GM21447 (cell line): ENCODE measurements at regions not wholly inside any gene's neighbourhood (a gene's known extent, or its start where the extent isn't known, plus 50 kb on each side); places are given as distances from the start of the nearest gene placed in this dataset.

Experiments used
- ATAC-seq: cut with Tn5 transposase; IDR thresholded peaks from one replicate; pipeline ENCODE4 v1.9.1; 2021; ENCODE audit not compliant: unreplicated experiment

DNA sequence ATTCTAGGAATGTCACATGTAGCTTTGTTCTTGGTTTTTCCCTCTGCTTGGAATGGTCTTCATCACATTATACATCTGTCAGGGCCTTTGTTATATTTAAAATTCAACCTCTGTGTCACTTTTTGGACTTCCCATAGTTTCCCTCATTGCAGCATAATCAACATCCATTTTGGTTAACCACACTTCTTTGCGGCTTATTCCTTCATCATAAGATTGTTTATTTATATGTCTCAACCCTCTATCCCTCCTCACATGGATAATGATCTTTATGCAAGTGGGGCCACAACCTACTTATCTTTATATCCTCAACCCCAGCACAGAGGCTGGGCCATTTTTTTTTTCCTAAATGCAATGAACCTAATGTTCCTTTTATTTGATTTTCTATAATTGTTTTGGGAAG is 260.0 kb upstream of the THBS1 start:
- no peak for ATAC-seq

DNA sequence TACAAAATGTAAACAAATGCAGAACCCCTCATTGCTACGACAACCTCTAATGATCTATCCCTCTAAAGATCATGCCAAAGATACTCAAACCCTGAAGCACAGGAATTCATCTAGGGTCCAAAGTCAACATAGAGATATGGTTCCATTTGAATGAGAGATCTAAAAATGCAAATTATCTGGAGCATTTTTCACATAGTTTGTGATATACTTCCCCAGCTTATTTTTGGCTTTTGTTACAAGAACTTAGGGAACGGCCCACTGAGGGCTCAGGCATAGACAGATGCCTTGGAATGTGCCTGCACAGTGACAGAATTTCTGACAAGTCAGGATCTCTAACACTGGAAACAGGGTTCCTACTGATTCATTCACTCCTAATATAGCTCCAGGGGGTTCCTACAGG is 258.9 kb upstream of the THBS1 start:
- ATAC-seq: no peak

DNA sequence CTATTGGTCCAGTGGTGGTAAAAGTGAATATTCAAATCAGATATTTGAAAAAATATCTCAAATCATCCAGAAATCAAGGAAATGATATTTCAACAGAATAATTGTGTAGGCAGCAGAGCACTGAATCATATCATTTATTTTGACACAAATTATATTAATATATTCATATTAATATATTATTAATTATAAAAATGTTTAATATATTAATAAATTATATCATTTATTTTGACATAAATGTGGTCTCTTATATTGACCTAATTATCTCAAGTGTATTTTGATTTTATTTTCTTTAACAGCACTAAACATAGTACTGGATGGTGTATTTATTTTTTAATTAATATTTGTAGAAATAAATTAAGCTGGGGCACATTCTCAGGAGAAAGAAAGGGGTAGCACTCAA is 257.7 kb upstream of the THBS1 start:
- no peak for ATAC-seq

DNA sequence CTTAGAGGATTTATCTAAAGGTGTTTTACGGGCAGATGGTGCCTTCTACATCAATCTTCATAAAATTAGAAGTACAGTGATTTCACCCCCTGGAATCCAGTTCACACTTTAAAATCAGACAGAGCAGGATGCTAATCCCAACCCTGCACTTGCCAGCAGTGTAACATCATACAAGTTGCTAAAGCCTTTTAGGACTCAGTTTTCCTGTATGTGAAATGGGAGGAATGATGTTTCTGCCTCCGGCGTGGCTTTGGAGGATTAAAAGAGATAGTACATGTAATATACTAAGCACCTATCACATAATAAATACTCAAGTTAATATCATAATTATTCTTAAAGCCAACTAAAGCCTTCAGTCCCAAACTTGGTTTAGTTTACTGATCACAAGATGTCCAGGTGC is 257.2 kb upstream of the THBS1 start:
- ATAC-seq: no peak

DNA sequence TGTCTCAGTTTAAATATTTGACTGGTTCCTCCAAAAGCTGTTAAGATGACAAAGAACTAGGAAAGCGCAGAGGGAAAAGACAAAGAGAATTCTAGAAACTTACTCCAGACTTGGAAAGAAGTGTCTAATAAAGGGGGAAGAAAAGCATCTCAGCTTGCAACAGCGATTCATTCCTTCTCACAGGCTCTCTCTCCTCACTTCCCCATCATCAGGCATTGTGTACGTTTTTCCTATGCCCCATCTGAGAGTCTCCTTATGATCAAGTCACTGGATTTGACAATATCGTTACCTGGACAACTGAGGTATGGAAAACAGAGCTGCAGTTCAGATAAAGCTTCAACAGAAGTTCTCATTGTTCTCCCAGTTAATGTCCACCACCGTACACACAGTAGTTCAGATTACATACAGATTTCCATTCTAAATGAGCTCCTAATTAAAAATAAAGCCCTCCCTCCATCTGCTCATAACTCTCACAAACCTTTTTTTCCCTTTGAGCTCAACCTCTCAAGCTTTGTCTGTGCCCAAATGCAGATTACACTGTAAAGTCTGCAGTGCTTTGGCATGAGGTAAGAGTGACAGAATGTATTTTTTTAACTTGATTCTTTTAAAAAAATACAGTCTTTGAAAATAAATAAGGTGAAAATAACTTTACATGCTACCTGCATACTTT is 254.4 kb upstream of the THBS1 start:
- no peak for ATAC-seq

DNA sequence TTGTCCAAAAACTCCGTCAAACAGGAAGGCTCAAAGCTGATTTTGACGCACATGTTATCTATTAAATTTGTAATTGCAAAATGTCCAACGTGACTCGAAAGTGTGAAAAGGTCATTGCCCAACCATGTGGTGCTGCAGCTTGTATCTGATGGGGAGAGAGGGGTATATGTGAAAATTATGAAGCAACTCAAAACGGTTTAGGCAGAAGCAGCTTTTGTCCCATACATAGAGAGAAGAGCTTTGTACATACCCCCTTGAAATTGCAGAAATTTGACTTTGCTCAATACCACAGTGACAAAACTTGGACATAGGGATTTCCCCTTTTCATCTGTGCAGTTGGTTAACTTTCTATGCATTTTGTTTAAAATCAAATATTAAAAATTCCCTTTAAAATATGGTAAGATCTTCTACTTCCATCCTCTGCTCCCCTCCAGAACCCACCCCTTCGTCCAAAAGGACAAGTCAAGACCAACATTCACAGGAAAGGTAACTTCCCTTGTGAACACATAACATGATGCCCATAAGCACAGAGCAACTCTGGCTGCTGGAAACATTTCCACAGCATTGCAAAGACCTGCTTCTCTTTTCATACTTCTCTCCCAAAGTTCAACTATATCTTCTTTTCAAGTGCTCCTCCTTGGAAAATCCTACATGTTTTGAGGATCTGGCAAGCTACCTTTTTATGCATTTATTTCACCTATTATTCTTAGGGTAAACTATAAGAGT is 253.7 kb upstream of the THBS1 start:
- ATAC-seq: no peak

DNA sequence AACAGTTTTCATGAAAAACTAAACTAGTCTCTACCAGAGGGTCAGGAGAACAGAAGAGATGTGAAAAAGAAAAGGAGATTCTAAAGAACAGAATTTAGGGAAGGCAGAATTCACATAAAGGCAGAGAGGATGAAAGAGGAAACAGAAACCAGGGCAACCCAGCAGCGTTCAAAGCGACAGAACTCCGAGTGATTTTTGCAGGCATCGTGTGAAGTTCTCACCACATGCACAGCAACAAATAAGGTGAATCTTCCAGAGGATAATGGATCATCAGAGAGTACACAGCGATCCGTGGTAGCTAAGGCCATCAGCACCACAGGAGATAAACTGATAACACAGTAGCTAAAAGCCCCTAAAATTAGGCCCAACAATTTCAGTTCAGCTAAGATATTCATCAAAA is 250.8 kb upstream of the THBS1 start:
- no peak for ATAC-seq

DNA sequence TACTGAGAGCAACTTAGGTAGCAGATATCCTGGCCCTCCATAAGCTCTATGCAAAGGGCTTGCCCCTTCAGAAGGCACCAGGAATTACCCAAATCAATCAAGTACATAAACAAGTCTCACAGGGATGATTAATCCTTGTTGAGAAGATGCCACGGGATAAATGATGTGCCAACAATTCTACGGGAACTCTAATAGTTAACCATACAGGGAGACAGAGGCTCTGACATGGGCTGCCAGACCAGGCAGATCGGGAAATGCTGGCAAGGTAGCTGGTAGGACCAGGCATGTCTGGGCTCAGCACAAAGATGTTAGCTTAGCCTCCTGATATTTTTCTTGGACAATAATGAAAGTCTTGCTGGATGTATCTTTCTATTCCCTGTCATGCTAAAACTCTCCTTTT is 249.3 kb upstream of the THBS1 start:
- ATAC-seq: no peak

DNA sequence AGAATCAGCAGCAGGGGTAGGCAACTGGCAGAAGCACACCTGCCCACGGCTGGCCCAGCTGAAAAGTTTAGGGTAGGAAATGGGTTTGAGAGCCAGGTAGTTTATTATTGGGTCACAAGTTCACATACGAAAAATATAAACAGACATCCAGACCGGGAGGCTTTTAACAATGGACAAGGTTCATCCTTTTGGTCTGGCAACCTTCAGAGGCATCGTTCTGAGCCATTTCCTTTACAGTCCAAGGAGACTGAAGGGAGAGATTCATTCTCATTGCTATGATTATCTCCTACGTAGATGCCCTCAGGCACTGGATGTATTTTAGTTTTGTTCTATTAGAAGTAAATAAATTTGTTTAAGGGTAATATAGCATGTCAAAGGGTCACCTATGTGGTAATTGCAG is 248.0 kb upstream of the THBS1 start:
- ATAC-seq: no peak

DNA sequence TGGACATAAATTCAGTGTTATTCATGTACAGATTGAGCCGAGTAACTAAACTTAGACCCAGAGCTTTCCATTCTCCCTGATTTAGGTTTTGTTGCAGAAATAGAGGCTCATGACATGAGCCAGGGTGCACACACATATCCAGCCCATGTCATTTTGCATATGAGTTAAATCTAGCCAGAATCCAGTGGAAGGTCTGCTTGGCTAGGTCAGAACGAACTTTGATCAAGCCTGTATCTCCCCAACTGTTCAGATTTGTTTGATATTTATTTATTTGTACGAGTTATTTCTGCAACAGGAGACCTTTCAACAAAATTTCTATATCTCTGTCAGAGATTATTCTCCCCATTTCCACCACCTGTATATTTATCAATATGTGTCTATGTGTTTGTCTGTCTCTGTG is 247.5 kb upstream of the THBS1 start:
- no peak for ATAC-seq

DNA sequence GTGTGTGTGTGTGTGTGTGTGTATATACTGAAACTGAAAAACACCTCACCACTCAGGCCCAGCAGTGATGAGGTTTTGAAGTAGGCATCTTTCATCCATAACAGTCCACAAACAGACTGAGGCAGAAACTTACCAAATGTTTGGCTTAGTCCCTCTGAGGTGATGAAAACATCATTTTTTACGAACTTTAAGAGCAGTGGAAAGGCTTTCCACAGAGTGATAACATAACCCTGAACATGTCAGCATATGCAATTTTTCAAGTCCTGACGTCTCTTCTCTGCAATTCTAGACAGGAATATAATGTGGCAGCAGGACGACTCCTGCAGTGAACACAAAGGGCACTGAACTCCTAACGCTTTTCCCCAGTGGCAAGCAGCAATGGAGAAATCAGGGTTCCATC is 247.0 kb upstream of the THBS1 start:
- no peak for ATAC-seq

DNA sequence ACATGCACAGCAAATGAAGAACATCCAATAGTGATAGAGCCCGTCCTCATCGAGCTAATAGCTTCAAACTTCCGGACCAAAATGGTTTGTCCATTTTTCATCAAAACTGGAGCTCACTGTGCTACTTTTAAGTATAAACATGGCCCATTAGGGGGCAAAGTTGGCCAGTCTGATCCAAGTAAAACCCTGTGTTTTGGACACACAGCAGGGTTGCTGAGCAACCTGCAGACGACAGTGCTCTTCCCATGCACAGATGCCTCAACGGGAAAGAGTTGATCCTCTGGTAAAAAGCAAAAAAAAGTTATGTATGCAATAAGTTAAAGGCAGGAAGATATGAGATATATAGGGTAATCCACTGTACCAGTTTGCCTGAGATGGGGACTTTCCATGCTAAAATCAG is 244.0 kb upstream of the THBS1 start:
- ATAC-seq: no peak

DNA sequence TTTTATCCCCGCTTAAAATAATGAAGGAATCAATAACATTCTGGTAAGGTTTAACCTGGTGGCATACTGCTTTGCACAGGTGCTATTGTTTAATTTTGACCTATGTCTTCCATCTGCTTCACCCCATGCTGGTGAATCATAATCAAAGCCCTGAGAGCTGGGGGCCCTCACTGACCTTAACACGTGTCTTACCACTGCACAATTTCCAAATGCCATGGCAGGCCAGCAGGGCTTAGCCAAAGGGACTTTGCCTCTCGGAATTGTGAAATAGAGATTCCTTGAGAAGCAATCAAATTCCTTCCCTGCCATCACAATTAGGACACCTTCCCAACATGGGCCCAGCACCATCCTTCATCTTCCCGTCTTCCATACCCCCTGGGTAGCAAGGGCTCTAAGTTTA is 242.6 kb upstream of the THBS1 start:
- no peak for ATAC-seq

DNA sequence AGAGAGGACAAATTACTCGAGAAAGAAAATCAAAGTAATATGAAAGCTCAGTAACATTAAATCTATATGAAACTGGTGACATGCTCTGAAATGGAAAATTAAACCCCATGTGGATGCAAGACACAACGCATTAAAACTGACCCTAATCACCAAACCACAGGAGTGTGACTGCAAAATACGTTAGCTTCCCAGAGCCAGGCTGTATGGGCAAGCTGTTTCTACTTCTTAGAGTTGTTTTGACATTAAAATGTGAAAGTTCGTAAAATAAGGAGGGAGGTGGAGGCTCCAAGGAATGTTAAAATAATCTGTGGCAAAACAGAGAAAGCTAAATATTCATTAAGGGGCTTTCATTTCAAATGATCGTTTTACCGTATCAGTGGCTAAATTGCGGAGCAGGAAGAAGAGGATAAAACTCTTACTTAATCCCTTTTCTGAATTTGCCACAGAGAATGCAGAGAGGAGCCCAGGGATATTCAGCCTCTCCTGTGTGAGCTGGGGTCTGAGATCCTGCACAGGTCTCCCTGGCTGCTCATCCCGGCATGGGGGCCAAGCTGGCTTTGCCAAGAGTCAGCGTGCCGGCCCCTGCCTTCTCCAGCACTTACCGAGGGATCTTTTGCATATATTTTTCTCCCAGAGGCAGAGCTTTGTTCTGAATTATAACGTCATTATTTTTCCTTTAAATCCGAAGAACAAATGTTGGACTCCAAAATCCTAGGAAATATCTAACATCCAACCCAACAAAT is 239.8 kb upstream of the THBS1 start:
- ATAC-seq: no peak

DNA sequence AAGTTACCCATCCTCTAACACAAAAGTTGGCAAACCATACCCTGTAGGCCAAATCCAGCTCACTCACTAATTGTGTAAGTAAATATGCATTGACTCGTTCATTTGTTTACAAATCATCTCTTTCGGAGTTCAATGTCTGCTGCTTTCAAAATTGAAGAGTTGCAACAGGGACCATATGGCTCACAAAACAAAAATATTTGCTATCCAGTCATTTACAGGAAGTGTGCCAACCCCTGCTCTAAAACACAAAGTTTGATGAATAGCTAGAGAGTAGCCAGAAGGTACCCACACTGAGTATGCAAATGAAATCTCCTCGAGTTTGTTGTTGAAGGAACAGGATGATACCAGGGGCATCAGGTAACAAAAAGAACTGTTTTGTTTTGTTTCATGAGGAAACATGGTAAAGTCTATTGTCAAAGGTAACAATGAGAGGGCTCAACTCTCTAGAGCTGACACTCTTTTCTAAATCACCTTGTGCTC is 236.2 kb upstream of the THBS1 start:
- no peak for ATAC-seq

DNA sequence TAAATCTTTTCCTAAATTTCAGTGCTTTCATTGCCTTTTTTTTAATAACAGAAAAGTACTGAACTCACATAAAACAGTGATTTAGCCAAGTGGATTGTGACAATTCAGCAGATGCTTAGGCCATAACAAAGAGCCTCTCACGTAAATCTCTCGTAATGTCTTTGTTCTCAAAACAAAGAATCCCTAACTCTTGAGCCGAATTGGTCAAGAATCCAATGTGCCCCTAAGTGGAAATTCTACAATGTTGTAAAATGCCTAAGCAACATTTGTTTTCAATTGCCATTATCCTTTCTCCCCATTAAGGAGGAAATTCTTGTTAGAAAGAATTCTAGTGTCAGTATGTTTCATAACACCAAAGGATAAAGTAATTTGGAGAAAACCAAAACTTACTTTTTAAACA is 235.7 kb upstream of the THBS1 start:
- ATAC-seq: no peak

DNA sequence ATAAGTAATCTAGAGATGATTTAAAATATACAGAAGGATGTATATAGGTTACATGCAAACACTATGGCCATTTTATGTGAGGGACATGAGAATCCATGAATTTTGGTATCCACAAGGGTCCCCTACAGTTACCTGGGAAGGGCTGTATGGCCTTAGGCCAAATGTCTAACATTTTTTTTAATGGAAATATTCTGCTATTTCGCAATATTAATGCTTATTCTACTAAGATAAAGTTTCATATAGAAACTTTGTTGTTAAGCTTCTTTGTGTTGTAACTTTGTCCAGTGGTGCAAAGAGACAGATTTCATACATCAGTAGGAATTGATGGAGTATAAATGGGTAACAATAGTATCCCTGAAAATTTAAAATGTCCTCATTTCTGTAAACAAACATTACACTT is 233.4 kb upstream of the THBS1 start:
- no peak for ATAC-seq

DNA sequence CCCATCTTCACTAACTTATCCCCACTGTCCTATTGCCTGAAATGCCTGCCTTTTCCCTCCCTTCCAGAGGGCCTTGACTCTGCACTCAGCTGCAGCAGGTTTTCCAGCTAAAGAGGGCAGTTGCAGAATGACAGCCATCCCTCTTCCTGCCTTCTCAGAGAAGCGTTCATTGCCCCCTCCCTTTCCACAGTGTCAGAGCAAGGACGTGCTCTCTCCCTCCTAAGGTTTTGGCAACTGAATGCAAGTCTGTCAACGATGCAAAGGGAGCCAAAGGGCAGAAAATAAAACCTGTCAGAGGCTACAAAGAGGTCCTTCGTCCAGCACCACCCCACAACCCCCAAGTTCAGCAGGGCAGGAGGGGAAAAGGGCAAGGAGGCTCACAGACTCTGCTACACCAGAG is 230.1 kb upstream of the THBS1 start:
- ATAC-seq: no peak

DNA sequence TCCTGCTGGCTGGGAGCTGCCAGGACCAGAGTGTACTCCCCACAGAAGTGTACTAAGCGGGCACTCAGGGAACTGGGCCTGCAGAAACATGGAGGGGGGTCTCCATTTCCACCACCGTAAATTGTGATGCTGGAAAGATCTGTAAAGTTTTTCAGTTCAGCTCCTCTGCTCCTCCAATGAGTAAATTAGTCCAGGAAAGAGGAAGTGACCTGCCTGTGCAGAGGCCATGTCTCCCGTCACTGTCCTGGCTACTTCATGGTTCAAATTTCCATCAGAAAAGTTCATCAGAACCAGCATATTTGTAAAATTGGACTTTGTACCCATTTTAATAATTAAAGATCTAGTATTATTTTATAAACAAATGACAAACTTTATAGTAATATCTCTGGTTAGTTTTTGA is 226.7 kb upstream of the THBS1 start:
- no peak for ATAC-seq

DNA sequence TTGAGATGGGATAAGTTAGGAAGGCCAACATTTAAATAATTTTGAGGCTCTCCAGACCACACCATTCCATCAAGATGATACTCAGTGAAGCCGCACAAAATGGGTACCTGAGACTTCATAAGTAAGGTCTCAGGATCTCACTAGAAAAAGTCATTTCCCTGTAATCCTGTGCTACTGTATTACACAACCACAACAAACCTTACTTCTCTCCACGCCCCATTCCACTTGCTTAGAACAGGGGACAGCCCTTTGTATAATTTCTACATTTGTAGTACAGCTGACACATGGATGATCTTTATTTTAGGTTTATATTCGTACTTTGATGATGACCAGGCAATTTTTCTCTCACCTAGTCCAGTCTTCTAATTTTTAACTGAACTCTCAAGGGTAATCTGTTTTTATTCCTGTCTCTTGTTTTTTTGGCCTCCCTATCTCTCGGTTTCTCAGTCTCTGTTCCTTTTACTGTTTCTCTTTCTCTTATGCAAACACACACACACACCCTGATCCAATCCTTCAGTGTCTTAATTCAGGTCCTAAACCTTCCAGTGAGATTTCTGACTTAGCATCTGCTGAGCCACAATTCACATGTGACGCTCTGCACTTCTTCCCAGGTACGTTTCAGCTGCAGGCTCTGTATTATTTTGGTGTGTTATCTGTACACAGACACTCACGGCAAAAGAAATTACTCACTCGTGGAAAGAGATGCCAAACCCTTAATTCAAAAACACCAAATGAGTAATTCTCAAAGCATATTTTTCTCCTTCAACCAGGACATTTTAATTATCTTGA is 223.2 kb upstream of the THBS1 start:
- ATAC-seq: no peak

DNA sequence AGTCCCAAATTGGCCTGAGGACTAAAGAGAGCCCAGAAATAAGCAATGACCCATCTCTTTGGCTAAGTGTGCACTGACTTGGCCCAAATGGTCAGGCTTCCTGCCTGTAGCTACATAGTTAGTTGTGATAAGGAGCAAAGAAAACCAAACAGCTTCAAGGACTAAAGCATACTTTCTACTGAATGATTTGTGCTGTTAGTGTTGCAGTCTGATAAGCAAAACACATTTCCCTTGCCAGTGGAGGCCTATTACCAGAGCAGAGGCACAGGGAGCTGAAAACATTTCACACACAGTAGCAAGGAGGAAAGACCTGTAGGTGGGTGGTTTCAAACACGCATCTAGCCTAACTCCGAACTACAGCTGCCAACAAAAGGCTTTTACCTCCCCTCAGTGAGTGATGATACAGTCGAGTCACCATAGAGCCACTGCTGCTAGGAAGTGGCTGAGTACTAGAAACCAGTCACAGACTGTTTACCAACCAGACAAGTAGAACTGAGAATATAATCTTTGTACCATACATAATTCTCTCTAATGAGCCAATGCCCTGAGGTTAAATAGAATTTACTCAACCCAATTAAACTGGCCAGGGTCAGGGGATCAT is 222.3 kb upstream of the THBS1 start:
- ATAC-seq: no peak
